Hepatic stellate cell (primary cell): ENCODE measurements at regions not wholly inside any gene's neighbourhood (a gene's known extent, or its start where the extent isn't known, plus 50 kb on each side); places are given as distances from the start of the nearest gene placed in this dataset.
"Not testable (repeated sequence)": the region's sequence is repeated elsewhere in the genome, so short reads cannot be mapped to it uniquely, and the experiment has no call there.

Source experiments
- DNase-seq: peaks from one replicate; pipeline ENCODE4 v3.0.0; 2011; ENCODE audit warnings: low spot score

DNA sequence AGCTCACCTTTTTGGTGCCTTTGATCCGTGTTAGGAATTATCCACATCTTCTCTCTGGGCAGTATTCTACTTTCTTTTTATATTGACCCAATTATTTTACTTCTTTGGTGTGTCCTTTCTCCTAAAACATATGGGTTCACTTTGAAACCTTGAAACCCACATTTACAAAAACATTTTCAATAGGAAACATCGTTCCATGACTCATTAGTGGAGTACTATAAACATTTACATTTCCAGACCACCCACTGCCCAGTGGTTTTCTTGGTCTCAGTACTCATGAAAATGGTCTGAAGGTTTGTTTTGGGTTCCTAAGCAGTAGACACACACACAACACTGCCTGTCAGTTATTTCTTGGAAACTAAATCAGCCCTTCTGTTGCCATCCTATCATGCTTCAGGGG lies 111.7 kb upstream of the LPCAT1 start:
- not testable (repeated sequence) for DNase-seq

DNA sequence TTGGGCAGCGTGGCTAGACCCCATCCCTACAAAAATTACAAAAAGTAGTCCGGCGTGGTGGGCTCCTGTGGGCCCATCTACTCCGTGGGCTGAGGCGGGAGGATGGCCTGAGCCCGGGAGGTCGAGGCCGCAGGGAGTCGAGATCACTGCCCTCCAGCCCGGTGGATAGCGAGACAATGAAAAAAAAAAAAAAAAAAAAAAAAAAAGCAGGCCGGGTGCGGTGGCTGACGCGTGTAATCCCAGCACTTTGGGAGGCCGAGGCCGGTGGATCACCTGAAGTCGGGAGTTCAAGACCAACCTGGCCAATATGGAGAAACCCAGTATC lies 110.5 kb upstream of the LPCAT1 start:
- no peak for DNase-seq

- peak; percentile 74 for DNase-seq
Observed at GRCh38 chr5:1633605-1634336, 110.0 kb upstream of the LPCAT1 start.

GRCh38 chr5:1631004-1631403 lies 107.2 kb upstream of the LPCAT1 start:
- DNase-seq: not testable (repeated sequence)

DNA sequence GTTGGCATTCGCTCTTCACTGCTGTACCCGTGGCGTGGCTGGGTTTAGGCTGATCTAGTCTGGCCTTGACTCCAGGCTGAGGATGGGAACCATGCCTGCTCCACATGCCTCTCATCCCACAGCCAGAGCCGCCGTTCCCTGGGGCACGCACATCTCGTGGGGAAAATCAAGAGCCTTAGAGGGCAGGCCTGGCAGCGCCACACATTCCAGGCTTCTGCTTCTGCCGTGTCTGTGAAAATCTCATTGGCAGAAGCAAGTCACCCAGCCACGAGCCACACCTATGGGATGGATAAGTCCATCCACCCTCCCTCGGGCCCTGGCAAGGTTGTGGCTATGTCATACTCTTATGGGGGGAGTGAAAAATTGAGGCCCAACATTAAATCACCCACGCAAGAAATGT lies 102.6 kb upstream of the LPCAT1 start:
- DNase-seq: not testable (repeated sequence)

- DNase-seq: not testable (repeated sequence)
Observed at GRCh38 chr5:1619531-1619930, 95.8 kb upstream of the LPCAT1 start.

DNA sequence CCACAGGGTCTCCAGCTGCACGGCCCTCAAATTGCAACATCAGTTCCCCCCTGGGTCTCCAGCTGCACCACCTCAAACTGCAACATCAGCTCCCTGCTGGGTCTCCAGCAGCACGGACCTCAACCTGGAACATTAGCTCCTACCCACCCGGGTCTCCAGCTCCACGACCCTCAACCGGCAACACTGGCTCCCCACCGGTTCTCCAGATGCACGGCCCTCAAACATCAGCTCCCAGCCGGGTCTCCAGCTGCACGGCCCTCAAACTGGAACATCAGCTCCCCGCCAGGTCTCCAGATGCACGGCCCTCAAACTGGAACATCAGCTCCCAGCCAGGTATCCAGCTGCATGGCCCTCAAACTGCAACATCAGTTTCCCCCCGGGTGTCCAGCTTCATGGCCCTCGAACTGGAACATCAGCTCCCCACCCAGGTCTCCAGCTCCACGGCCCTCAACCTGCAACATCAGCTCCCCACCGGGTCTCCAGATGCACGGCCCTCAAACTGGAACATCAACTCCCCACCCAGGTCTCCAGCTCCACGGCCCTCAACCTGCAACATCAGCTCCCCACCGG lies 94.6 kb upstream of the LPCAT1 start:
- DNase-seq: not testable (repeated sequence)

DNA sequence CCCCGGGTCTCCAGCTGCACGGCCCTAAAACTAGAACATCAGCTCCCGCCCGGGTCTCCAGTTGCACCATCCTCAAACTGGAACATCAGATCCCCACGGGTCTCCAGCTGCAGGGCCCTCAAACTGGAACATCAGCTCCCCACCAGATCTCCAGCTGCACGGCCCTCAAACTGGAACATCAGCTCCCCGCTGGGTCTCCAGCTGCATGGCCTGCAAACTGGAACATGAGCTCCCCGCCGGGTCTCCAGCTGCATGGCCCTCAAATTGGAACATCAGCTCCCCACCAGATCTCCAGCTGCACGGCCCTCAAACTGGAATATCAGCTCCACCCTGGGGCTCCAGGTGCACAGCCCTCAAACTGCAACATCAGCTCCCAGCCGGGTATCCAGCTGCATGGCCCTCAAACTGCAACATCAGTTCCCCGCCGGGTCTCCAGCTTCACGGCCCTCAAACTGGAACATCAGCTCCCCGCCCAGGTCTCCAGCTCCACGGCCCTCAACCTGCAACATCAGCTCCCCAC lies 93.5 kb upstream of the LPCAT1 start:
- not testable (repeated sequence) for DNase-seq

- DNase-seq: not testable (repeated sequence)
Observed at GRCh38 chr5:1613515-1613914, 89.8 kb upstream of the LPCAT1 start.

DNA sequence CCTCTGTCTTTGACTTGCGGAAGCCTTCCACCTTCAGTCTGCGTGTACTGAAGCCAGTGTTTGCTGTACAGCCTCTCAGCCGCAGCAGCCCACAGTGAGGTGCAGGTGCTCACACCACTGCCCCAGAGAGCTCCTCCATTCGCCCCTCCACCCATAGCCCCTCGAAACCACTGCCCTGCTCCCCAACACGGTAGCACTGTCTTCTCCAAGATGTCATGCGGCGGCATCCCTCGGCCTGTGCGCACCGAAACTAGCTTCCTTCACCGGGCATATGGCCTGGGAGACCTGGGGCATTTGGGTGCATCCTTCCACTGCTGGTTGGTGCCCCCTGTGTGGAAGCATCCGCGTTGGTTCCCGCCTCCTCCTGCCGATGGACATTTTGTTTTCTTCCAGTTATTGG lies 86.8 kb upstream of the LPCAT1 start:
- not testable (repeated sequence) for DNase-seq

DNA sequence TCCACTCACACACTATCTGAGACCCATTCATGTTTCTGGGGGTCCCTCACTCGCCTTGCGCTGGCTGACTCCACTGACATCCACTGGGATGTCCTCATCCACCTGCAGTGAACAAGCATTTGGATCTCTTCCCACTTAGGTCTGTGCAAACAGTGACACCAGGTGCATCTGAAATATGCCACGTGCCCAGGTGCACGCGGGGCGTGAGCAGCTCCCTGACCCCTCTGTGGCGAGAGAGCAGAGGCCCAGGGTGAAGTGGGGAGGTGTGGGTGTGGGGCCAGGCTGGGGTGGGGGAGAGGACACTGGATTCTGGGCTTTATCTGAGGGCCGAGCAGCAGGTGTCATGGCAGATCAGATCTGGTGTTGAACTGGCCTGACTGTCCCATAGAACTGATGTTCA lies 85.4 kb upstream of the LPCAT1 start:
- DNase-seq: not testable (repeated sequence)

DNA sequence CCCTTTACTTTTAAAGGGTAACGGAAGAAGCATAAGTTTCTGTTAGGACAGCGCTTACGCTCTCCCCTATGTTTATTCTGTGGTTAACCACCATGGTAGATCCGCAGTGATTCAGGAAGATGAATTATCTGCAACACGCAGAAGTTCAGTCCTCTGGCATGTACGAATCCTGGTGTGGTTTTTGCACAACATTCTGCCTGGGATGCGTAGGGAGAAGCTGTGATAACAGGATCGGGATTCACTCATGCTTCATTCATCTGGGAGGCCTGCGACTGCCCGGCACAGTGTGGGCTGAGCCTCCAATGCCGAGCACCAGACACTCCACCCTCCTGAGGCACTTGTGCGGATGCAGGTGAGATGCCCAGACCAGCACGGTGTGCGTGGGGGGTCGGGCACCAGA lies 84.6 kb upstream of the LPCAT1 start:
- DNase-seq: peak; percentile 84

DNA sequence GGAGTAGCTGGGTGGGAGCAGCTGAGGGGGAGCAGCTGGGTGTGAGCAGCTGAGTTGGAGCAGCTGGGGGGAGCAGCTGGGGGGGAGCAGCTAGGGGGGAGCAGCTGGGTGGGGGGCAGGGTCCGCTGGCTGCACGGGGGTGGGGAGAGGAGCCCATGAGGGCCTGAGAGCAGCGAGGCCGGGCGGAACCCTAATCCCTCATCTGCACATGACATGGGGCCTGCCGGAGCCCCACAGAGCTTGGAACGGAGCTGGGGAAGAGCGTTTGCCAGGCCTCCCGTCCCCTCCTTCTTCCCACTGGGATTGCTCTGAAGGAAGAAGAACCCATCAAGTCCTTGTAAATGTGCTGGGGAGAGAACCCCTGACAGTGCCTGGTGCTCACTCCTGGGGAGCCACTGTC lies 83.2 kb upstream of the LPCAT1 start:
- not testable (repeated sequence) for DNase-seq

DNA sequence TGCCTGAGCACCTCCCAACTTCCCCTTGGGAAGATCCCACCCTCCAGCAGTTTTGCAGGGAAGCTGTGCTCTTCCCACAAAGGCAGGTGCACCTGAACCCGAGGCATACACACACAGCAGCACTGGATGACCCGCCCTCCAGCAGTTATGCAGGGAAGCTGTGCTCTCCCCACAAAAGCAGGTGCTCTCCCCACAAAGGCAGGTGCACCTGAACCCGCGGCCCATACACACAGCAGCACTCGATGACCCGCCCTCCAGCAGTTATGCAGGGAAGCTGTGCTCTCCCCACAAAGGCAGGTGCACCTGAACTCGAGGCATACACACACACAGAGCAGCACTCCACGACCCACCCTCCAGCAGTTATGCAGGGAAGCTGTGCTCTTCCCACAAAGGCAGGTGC lies 80.2 kb upstream of the LPCAT1 start:
- not testable (repeated sequence) for DNase-seq

DNA sequence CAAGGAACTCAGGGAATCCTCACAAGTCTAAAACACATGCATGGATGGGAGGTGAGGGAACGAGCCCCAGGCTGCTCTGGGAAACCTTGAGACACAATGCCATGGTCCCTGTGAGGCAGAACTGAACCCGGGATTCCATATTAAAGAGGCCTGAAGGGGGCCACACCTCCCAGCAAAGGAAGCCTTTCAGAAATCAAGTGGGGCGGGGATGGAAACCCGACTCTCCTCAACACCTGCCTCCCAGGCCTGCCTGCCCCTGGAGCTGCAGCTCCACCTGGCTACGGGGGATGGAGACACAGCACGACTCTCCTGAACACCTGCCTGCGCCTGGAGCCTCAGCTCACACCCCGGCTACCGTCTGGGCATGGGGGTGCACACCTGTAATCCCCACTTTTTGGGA lies 77.8 kb upstream of the LPCAT1 start:
- DNase-seq: not testable (repeated sequence)

- not testable (repeated sequence) for DNase-seq
Observed at GRCh38 chr5:1598950-1599737, 75.4 kb upstream of the LPCAT1 start.

DNA sequence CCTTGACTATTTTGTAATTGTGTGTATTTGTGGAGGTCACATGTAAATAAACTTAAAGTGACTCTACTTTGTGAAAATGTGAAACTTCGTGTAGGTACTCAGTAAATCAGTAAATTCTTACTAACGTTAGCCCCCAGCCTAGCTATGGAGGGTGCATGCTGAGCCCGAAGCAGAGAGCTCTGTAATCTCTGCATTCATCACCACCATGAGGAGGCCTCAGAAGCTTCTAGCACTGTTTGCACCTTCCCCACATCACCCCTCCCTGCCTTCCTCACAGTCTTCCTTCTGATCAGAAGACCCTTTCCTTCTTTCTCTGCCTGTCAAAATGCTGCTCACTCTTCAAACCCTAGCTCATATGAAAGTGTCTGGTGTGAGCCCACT lies 73.3 kb upstream of the LPCAT1 start:
- not testable (repeated sequence) for DNase-seq

GRCh38 chr5:1596462-1597092 lies 72.8 kb upstream of the LPCAT1 start:
- DNase-seq: not testable (repeated sequence)

- peak; percentile 11 for DNase-seq
Observed at GRCh38 chr5:1594357-1595106, 70.8 kb upstream of the LPCAT1 start.

DNA sequence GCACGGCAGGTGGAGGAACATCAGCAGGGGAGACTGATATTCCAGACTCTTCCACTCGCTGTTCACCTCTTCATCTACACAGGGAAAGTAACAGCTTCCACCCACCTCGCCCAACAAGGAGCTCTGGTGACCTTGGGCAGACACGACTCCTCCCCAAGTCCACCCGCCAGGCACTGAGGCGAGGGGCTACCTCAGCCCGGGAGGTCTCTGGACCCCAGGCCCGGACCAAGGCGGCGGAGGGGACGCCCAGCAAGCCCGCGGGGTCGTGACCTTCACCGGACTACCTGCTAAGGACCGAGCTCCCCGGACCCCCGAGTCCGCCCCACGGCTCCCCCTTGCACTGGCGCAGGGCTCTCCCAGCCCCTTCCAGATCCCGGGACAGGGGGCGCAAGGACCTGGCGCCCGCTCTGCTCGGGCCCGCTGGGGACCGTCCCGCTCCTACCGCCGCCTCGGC lies 70.2 kb upstream of the LPCAT1 start:
- no peak for DNase-seq

DNA sequence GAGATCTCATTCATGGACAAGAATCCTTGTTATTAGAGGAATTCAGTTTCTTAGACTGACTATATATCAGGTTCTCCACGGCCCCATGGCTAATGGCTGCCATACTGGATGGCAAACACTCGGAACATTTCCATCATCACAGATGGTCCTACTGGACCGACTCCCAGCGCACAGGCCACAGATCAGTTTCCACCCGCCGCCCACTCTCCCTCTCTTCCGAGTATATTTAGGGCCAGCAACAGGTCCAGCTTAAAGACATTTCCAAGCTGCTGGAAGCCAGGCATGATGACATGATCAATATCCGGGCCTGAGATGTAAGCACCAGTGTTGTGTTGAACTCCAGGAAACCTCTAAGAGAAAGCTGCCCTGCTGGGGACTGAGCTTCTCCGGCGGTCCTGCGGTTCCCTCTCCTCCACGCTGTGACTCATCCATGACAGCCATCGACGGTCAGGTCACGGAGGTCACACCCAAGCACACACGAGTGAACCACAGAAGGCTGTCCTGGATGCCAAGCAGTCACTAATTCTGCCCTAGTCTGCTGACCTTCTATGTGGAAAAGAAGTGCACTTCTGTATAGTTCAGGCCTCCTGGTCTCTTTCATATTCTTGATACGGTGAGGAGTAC lies 64.4 kb upstream of the LPCAT1 start:
- not testable (repeated sequence) for DNase-seq
